CD4-positive, alpha-beta T cell (primary cell): ENCODE measurements at regions not wholly inside any gene's neighbourhood (a gene's known extent, or its start where the extent isn't known, plus 50 kb on each side); places are given as distances from the start of the nearest gene placed in this dataset.

Experiments
- ATAC-seq: fragments of 200-7000 bp; cut with Tn5 transposase; one replicate; pipeline ENCODE4 v1.10.0; 2022; ENCODE audit warnings: mild to moderate bottlenecking; ENCODE audit not compliant: poor library complexity
- CTCF ChIA-PET: fragments of 350-600 bp; sonication (Branson Sonifier 250); formaldehyde crosslinking; loops from one replicate; lab custom pipeline; 2021; ENCODE audit warnings: antibody characterized with exemption, inconsistent platforms; lab: Charles Lee
- POLR2A ChIA-PET: fragments of 350-600 bp; sonication (Branson Sonifier 250); formaldehyde crosslinking; loops from one replicate; lab custom pipeline; 2021; ENCODE audit warnings: antibody characterized with exemption, inconsistent platforms; lab: Charles Lee
- DNase-seq, 14 experiments: peaks; one replicate each; pipeline ENCODE4 v3.0.0-alpha.2; 2013 to 2020; ENCODE audit warnings: mixed read lengths in 2 of 14
- H3K27ac ChIP-seq, 2 donors: one replicate each; pipeline versions ENCODE4 v1.5.1 to v1.7.0; 2013; ENCODE audit warnings: low read length in 2 of 2, low read depth in 1 of 2, mild to moderate bottlenecking in 1 of 2
- H3K27me3 ChIP-seq, 2 experiments: 1 replicate in 1 of 2; 2 replicates in 1 of 2; pipeline versions ENCODE4 v1.6.1 to v1.7.0; 2013; ENCODE audit warnings: low read length in 2 of 2, control low read depth in 1 of 2, mild to moderate bottlenecking in 1 of 2, moderate library complexity in 1 of 2; ENCODE audit not compliant: insufficient read depth in 2 of 2, control insufficient read depth in 1 of 2
- H3K36me3 ChIP-seq: one replicate; pipeline ENCODE4 v1.6.1; 2013; ENCODE audit warnings: low read length, control low read depth; ENCODE audit not compliant: insufficient read depth
- H3K4me1 ChIP-seq: one replicate; pipeline ENCODE4 v1.6.1; 2013; ENCODE audit warnings: low read length, control low read depth; ENCODE audit not compliant: insufficient read depth
- H3K4me3 ChIP-seq: one replicate; pipeline ENCODE4 v1.5.1; 2013; ENCODE audit warnings: mild to moderate bottlenecking, low read length, moderate library complexity
- H3K9me3 ChIP-seq, 2 experiments: 1 replicate in 1 of 2; 2 replicates in 1 of 2; pipeline versions ENCODE4 v1.6.1 to v1.7.0; 2013; ENCODE audit warnings: low read length in 2 of 2, mild to moderate bottlenecking in 2 of 2, control low read depth in 1 of 2, moderate library complexity in 1 of 2; ENCODE audit not compliant: control insufficient read depth in 1 of 2, insufficient read depth in 1 of 2
- H3K27ac Mint-ChIP-seq: one replicate; pipeline ENCODE4 v1.8.0; 2020; ENCODE audit warnings: mixed read lengths
- H3K27me3 Mint-ChIP-seq: one replicate; pipeline ENCODE4 v1.8.0; 2021; ENCODE audit warnings: mixed read lengths
- H3K36me3 Mint-ChIP-seq: one replicate; pipeline ENCODE4 v1.8.0; 2021; ENCODE audit warnings: low read depth, mixed read lengths
- H3K4me1 Mint-ChIP-seq: one replicate; pipeline ENCODE4 v1.8.0; 2021; ENCODE audit warnings: low read depth, mixed read lengths
- H3K4me3 Mint-ChIP-seq: one replicate; pipeline ENCODE4 v1.8.0; 2020; ENCODE audit warnings: mild to moderate bottlenecking, mixed read lengths
- H3K9me3 Mint-ChIP-seq: one replicate; pipeline ENCODE4 v1.8.0; 2020; ENCODE audit warnings: mixed read lengths
- CTCF ChIP-seq: fragments of 200-600 bp; IDR thresholded peaks from one replicate; pipeline ENCODE4 v1.8.0; 2022; ENCODE audit warnings: antibody characterized with exemption, mild to moderate bottlenecking
- intact Hi-C, 2 experiments: fragments of 100-400 bp; cut with DNase I in 1 of 2; cut with micrococcal nuclease in 1 of 2; formaldehyde crosslinking; loops; one replicate each; pipeline versions ENCODE4 v1.15.1 to v1.9.0; 2023 to 2025; cut with DNase I, micrococcal nuclease

- Mint-ChIP-seq H3K36me3 (no peaks in the 10 kb centered on the region), H3K27me3 (peaks cover 16% of the 10 kb centered on the region), H3K4me3 (no peak overlapping the region), H3K9me3 (no peaks in the 10 kb centered on the region), H3K4me1 (no peaks in the 10 kb centered on the region), H3K27ac (no peak overlapping the region)
- POLR2A ChIA-PET: no interaction called here
- CTCF ChIA-PET: no interaction called here
- no peak overlapping the region for H3K4me3 ChIP-seq
- no peaks in the 10 kb centered on the region for H3K4me1 ChIP-seq
- no peaks in the 10 kb centered on the region for H3K36me3 ChIP-seq
- intact Hi-C loops: no loop called here
- no peak overlapping the region for H3K27ac ChIP-seq
- no peak for TF ChIP-seq CTCF
- no peak for ATAC-seq
- DNase-seq: no peak
- H3K27me3 ChIP-seq: no peaks in the 10 kb centered on the region
- peaks cover 0 to 19% of the 10 kb centered on the region in 2 experiments for H3K9me3 ChIP-seq
These were observed 53.2 kb downstream of the RIN2 start for GRCh38 chr20:19811231-19811630.

GRCh38 chr20:19812056-19812455 is 54.0 kb downstream of the RIN2 start:
- Mint-ChIP-seq H3K9me3 (no peaks in the 10 kb centered on the region), H3K27me3 (peaks cover 23% of the 10 kb centered on the region), H3K27ac (no peak overlapping the region), H3K4me1 (no peaks in the 10 kb centered on the region), H3K36me3 (no peaks in the 10 kb centered on the region), H3K4me3 (no peak overlapping the region)
- H3K27ac ChIP-seq: no peak overlapping the region
- no peak overlapping the region for H3K4me3 ChIP-seq
- no peaks in the 10 kb centered on the region for H3K27me3 ChIP-seq
- intact Hi-C loops: no loop called here
- no peaks in the 10 kb centered on the region for H3K4me1 ChIP-seq
- ChIA-PET POLR2A (no interaction called here), CTCF (no interaction called here)
- H3K36me3 ChIP-seq: no peaks in the 10 kb centered on the region
- DNase-seq (no peak), ATAC-seq (no peak)
- no peak for TF ChIP-seq CTCF
- peaks cover 0 to 19% of the 10 kb centered on the region in 2 experiments for H3K9me3 ChIP-seq

- Mint-ChIP-seq H3K27ac (no peak overlapping the region), H3K4me3 (no peak overlapping the region), H3K27me3 (peaks cover 23% of the 10 kb centered on the region), H3K4me1 (no peaks in the 10 kb centered on the region), H3K36me3 (no peaks in the 10 kb centered on the region), H3K9me3 (no peaks in the 10 kb centered on the region)
- Histone ChIP-seq H3K36me3 (no peaks in the 10 kb centered on the region), H3K4me1 (no peaks in the 10 kb centered on the region), H3K9me3 (peaks cover 0 to 19% of the 10 kb centered on the region in 2 experiments), H3K4me3 (no peak overlapping the region), H3K27ac (no peak overlapping the region), H3K27me3 (no peaks in the 10 kb centered on the region)
- intact Hi-C loops: no loop called here
- CTCF ChIA-PET: no interaction called here
- TF ChIP-seq CTCF: no peak
- DNase-seq (no peak), ATAC-seq (no peak)
- POLR2A ChIA-PET: no interaction called here
These were observed 54.6 kb downstream of the RIN2 start for GRCh38 chr20:19812696-19813095.
